ENCODE measurements at regions not wholly inside any gene's neighbourhood (a gene's known extent, or its start where the extent isn't known, plus 50 kb on each side); places are given as distances from the start of the nearest gene placed in this dataset.
"Not testable (repeated sequence)": the region's sequence is repeated elsewhere in the genome, so short reads cannot be mapped to it uniquely, and the experiment has no call there.

GRCh38 chr2:84038866-84039265 is 420.2 kb downstream of the SUCLG1 start:
- no peak for DNase-seq

- DNase-seq, result no peak
Measured at GRCh38 chr2:84033347-84033974, 425.6 kb downstream of the SUCLG1 start.

- no peak for DNase-seq
Measured at GRCh38 chr2:84031312-84032050, 427.6 kb downstream of the SUCLG1 start.

- DNase-seq, result no peak
Measured at GRCh38 chr2:84029903-84030575, 429.0 kb downstream of the SUCLG1 start.

- DNase-seq, result no peak
Measured at GRCh38 chr2:84026818-84027217, 432.3 kb downstream of the SUCLG1 start.

GRCh38 chr2:84022810-84023431 is 436.2 kb downstream of the SUCLG1 start:
- no peak for DNase-seq

GRCh38 chr2:84017010-84017409 is 442.1 kb downstream of the SUCLG1 start:
- no peak for DNase-seq

- no peak for DNase-seq
Measured at GRCh38 chr2:84016183-84016582, 442.9 kb downstream of the SUCLG1 start.

- no peak for DNase-seq
Measured at GRCh38 chr2:83997889-83998288, 461.2 kb downstream of the SUCLG1 start.

- DNase-seq, result no peak
Measured at GRCh38 chr2:83994633-83995179, 464.4 kb downstream of the SUCLG1 start.

- no peak for DNase-seq
Measured at GRCh38 chr2:83993873-83994632, 465.0 kb downstream of the SUCLG1 start.

GRCh38 chr2:83991992-83992391 is 467.1 kb downstream of the SUCLG1 start:
- no peak for DNase-seq

GRCh38 chr2:83990636-83991035 is 468.4 kb downstream of the SUCLG1 start:
- no peak for DNase-seq

GRCh38 chr2:83976628-83977027 is 482.5 kb downstream of the SUCLG1 start:
- DNase-seq, result not testable (repeated sequence)

- DNase-seq, result no peak
Measured at GRCh38 chr2:83972128-83972527, 487.0 kb downstream of the SUCLG1 start.

- no peak for DNase-seq
Measured at GRCh38 chr2:83971547-83971946, 487.5 kb downstream of the SUCLG1 start.

GRCh38 chr2:83970217-83970929 is 488.7 kb downstream of the SUCLG1 start:
- DNase-seq, result no peak

- DNase-seq, result no peak
Measured at GRCh38 chr2:83969085-83969484, 490.0 kb downstream of the SUCLG1 start.

- no peak for DNase-seq
Measured at GRCh38 chr2:83967854-83968253, 491.2 kb downstream of the SUCLG1 start.

- not testable (repeated sequence) for DNase-seq
Measured at GRCh38 chr2:83966946-83967345, 492.1 kb downstream of the SUCLG1 start.

GRCh38 chr2:83961512-83961911 is 497.6 kb downstream of the SUCLG1 start:
- DNase-seq, result no peak

GRCh38 chr2:83960371-83960770 is 498.7 kb downstream of the SUCLG1 start:
- DNase-seq, result no peak

Measured in KG1 (cell line).